ENCODE measurements at regions not wholly inside any gene's neighbourhood (a gene's known extent, or its start where the extent isn't known, plus 50 kb on each side); places are given as distances from the start of the nearest gene placed in this dataset.

- Histone ChIP-seq H3K27ac (no peak overlapping the region), H3K9me3 (ENCODE audit: severe bottlenecking) (peaks cover 13% of the 10 kb centered on the region), H3K36me3 (no peaks in the 10 kb centered on the region), H3K27me3 (ENCODE audit: insufficient read depth, low read depth, severe bottlenecking) (no peaks in the 10 kb centered on the region), H3K4me3 (ENCODE audit: low read depth, low read length) (no peak overlapping the region)
- DNase-seq, result peak; percentile 24
- TF ChIP-seq, protein P1, sequence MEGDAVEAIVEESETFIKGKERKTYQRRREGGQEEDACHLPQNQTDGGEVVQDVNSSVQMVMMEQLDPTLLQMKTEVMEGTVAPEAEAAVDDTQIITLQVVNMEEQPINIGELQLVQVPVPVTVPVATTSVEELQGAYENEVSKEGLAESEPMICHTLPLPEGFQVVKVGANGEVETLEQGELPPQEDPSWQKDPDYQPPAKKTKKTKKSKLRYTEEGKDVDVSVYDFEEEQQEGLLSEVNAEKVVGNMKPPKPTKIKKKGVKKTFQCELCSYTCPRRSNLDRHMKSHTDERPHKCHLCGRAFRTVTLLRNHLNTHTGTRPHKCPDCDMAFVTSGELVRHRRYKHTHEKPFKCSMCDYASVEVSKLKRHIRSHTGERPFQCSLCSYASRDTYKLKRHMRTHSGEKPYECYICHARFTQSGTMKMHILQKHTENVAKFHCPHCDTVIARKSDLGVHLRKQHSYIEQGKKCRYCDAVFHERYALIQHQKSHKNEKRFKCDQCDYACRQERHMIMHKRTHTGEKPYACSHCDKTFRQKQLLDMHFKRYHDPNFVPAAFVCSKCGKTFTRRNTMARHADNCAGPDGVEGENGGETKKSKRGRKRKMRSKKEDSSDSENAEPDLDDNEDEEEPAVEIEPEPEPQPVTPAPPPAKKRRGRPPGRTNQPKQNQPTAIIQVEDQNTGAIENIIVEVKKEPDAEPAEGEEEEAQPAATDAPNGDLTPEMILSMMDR (IDR thresholded peaks at IDR 0.05; ENCODE audit: low read depth, low read length), result no peak
Observed at GRCh38 chr5:173825215-173825865, 62.8 kb upstream of the CPEB4 start.

- no peak for DNase-seq
Observed at GRCh38 chr5:173826086-173826427, 62.1 kb upstream of the CPEB4 start.

DNA sequence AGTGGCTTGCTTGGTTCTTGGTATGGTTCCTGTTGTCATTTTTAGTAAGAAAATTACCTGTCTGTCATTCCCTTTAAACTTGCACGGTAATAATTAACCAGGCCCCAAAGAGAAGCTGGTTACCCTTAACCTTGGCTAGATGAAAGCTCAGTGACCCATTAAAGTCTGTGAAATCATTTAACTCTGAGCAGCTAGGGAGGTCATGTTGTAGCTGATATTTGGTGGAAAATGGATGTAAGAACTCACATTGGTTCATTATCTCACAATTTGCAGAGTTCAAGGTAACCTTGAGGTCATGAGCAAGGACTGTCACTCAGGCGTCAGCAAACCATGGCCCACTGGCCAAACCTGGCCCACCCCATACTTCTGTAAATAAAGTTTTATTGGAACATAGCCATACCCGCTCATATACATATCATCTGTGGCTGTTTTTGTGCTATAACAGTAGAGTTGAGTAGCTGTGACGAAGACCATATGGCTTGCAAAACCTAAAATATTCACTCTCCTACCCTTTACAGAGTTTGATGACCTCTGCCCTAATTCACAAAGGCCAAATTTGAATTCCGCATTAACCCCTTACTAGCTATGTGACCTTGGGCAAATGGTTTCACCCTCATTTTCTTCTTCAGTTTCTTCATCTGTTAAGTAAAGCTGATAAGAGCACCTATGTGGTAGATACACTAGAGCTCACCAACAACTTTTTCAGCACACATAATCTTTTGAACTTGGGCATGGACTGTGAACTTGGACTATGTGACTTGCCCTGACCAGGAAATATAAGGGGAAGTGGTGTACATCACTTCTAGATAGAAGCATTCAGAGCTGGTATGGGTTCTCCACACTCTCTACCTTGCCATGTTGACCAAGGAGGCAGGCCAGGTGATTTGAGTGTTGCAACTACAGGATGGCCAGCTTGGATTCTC lies 61.5 kb upstream of the CPEB4 start:
- Histone ChIP-seq H3K27me3 (ENCODE audit: insufficient read depth, low read depth, severe bottlenecking) (no peaks in the 10 kb centered on the region), H3K27ac (no peak overlapping the region), H3K9me3 (ENCODE audit: severe bottlenecking) (peaks cover 13% of the 10 kb centered on the region), H3K36me3 (no peaks in the 10 kb centered on the region), H3K4me3 (ENCODE audit: low read depth, low read length) (no peak overlapping the region)
- TF ChIP-seq, protein P1 (IDR thresholded peaks at IDR 0.05; ENCODE audit: low read depth, low read length), result no peak
- no peak for DNase-seq

More at GRCh38 chr5:173826086-173826427, 62.1 kb upstream of the CPEB4 start:
- H3K36me3 ChIP-seq, result no peaks in the 10 kb centered on the region
- H3K9me3 ChIP-seq (ENCODE audit: severe bottlenecking), result peaks cover 13% of the 10 kb centered on the region
- H3K4me3 ChIP-seq (ENCODE audit: low read depth, low read length), result no peak overlapping the region
- H3K27ac ChIP-seq, result no peak overlapping the region
- TF ChIP-seq, protein P1 (IDR thresholded peaks at IDR 0.05; ENCODE audit: low read depth, low read length), result no peak
- H3K27me3 ChIP-seq (ENCODE audit: insufficient read depth, low read depth, severe bottlenecking), result no peaks in the 10 kb centered on the region

- TF ChIP-seq, protein P1 (IDR thresholded peaks at IDR 0.05; ENCODE audit: low read depth, low read length), result no peak
- no peaks in the 10 kb centered on the region for H3K27me3 ChIP-seq (ENCODE audit: insufficient read depth, low read depth, severe bottlenecking)
- no peak for DNase-seq
Observed at GRCh38 chr5:173828952-173829351, 59.2 kb upstream of the CPEB4 start.

GRCh38 chr5:173829826-173830225 lies 58.3 kb upstream of the CPEB4 start:
- Histone ChIP-seq H3K9me3 (ENCODE audit: severe bottlenecking) (peaks cover 13% of the 10 kb centered on the region), H3K27ac (no peak overlapping the region), H3K27me3 (ENCODE audit: insufficient read depth, low read depth, severe bottlenecking) (no peaks in the 10 kb centered on the region), H3K4me3 (ENCODE audit: low read depth, low read length) (no peak overlapping the region), H3K36me3 (no peaks in the 10 kb centered on the region)
- DNase-seq, result no peak
- TF ChIP-seq, protein P1 (IDR thresholded peaks at IDR 0.05; ENCODE audit: low read depth, low read length), result no peak

More at GRCh38 chr5:173828952-173829351, 59.2 kb upstream of the CPEB4 start:
- Histone ChIP-seq H3K4me3 (ENCODE audit: low read depth, low read length) (no peak overlapping the region), H3K27ac (no peak overlapping the region), H3K9me3 (ENCODE audit: severe bottlenecking) (peaks cover 13% of the 10 kb centered on the region), H3K36me3 (no peaks in the 10 kb centered on the region)

All from WERI-Rb-1 (cell line).